Trophoblast cell (in vitro differentiated cells and primary cell): ENCODE measurements at regions not wholly inside any gene's neighbourhood (a gene's known extent, or its start where the extent isn't known, plus 50 kb on each side); places are given as distances from the start of the nearest gene placed in this dataset.

Experiments used
- DNase-seq, 2 donors: peaks; one replicate each; pipeline ENCODE4 v3.0.0-alpha.2; 2016
- H2AFZ ChIP-seq: 2 replicates; pipeline ENCODE4 v1.6.1; 2013; ENCODE audit warnings: low read length, moderate library complexity, mild to moderate bottlenecking; ENCODE audit not compliant: insufficient read depth, poor library complexity
- H2AK5ac ChIP-seq: 2 replicates; pipeline ENCODE4 v1.6.1; 2013; ENCODE audit warnings: mild to moderate bottlenecking, low read length
- H2BK120ac ChIP-seq: 2 replicates; pipeline ENCODE4 v1.6.1; 2013; ENCODE audit warnings: low read length, mild to moderate bottlenecking, moderate library complexity; ENCODE audit not compliant: insufficient read depth, poor library complexity
- H2BK12ac ChIP-seq: 2 replicates; pipeline ENCODE4 v1.6.1; 2013; ENCODE audit warnings: mild to moderate bottlenecking, low read length, moderate library complexity
- H2BK5ac ChIP-seq: 2 replicates; pipeline ENCODE4 v1.6.1; 2013; ENCODE audit warnings: low read length, low read depth, moderate library complexity, mild to moderate bottlenecking; ENCODE audit not compliant: poor library complexity
- H3K14ac ChIP-seq: 2 replicates; pipeline ENCODE4 v1.6.1; 2013; ENCODE audit warnings: mild to moderate bottlenecking, low read length
- H3K18ac ChIP-seq: 2 replicates; pipeline ENCODE4 v1.6.1; 2013; ENCODE audit warnings: mild to moderate bottlenecking, low read length
- H3K23ac ChIP-seq: 2 replicates; pipeline ENCODE4 v1.6.1; 2013; ENCODE audit warnings: low read length
- H3K27ac ChIP-seq: 2 replicates; pipeline ENCODE4 v1.5.1; 2013; ENCODE audit warnings: low read depth, mild to moderate bottlenecking, inconsistent platforms, low read length, moderate library complexity
- H3K27me3 ChIP-seq: 2 replicates; pipeline ENCODE4 v1.6.1; 2013; ENCODE audit warnings: inconsistent platforms, mild to moderate bottlenecking, low read length, moderate library complexity; ENCODE audit not compliant: insufficient read depth
- H3K36me3 ChIP-seq, 2 experiments: 1 replicate in 1 of 2; 2 replicates in 1 of 2; pipeline ENCODE4 v1.6.1; 2013; ENCODE audit warnings: low read length in 2 of 2, mild to moderate bottlenecking in 2 of 2, moderate library complexity in 1 of 2; ENCODE audit not compliant: insufficient read depth in 2 of 2, control insufficient read depth in 1 of 2
- H3K4ac ChIP-seq: 2 replicates; pipeline ENCODE4 v1.6.1; 2013; ENCODE audit warnings: low read depth, mild to moderate bottlenecking, low read length, moderate library complexity
- H3K4me1 ChIP-seq, 2 experiments: 1 replicate in 1 of 2; 2 replicates in 1 of 2; pipeline ENCODE4 v1.6.1; 2013; ENCODE audit warnings: low read length in 2 of 2, mild to moderate bottlenecking in 2 of 2, moderate library complexity in 1 of 2; ENCODE audit not compliant: insufficient read depth in 2 of 2, control insufficient read depth in 1 of 2
- H3K4me2 ChIP-seq: 2 replicates; pipeline ENCODE4 v1.6.1; 2013; ENCODE audit warnings: inconsistent platforms, mild to moderate bottlenecking, low read length, moderate library complexity
- H3K4me3 ChIP-seq: 2 replicates; pipeline ENCODE4 v1.5.1; 2013; ENCODE audit warnings: mild to moderate bottlenecking, low read depth, low read length, inconsistent platforms
- H3K79me1 ChIP-seq: one replicate; pipeline ENCODE4 v1.6.1; 2013; ENCODE audit warnings: low read length
- H3K79me2 ChIP-seq: 2 replicates; pipeline ENCODE4 v1.6.1; 2013; ENCODE audit warnings: low read length, mild to moderate bottlenecking; ENCODE audit not compliant: control insufficient read depth, insufficient read depth, poor library complexity
- H3K9ac ChIP-seq: 2 replicates; pipeline ENCODE4 v1.6.1; 2013; ENCODE audit warnings: mild to moderate bottlenecking, low read length
- H3K9me3 ChIP-seq: 2 replicates; pipeline ENCODE4 v1.6.1; 2013; ENCODE audit warnings: low read depth, mild to moderate bottlenecking, control low read depth, inconsistent platforms, low read length; ENCODE audit not compliant: insufficient read depth
- H4K12ac ChIP-seq: 2 replicates; pipeline ENCODE4 v1.6.1; 2013; ENCODE audit warnings: low read depth, mild to moderate bottlenecking, low read length, moderate library complexity
- H4K8ac ChIP-seq: 2 replicates; pipeline ENCODE4 v1.6.1; 2013; ENCODE audit warnings: low read depth, mild to moderate bottlenecking, low read length, moderate library complexity
- H4K91ac ChIP-seq: one replicate; pipeline ENCODE4 v1.6.1; 2013; ENCODE audit warnings: low read depth, mild to moderate bottlenecking, low read length, moderate library complexity
- WGBS: extraction: QIAGEN DNeasy Blood & Tissue Kit; methylation state at CpG from one replicate; pipeline ENCODE4 v1.1.7; 2013; ENCODE audit warnings: missing lambda C conversion rate; ENCODE audit not compliant: insufficient read length, insufficient coverage; ENCODE audit errors: extremely low coverage; 5-methylcytosine and 5-hydroxymethylcytosine counted together

DNA sequence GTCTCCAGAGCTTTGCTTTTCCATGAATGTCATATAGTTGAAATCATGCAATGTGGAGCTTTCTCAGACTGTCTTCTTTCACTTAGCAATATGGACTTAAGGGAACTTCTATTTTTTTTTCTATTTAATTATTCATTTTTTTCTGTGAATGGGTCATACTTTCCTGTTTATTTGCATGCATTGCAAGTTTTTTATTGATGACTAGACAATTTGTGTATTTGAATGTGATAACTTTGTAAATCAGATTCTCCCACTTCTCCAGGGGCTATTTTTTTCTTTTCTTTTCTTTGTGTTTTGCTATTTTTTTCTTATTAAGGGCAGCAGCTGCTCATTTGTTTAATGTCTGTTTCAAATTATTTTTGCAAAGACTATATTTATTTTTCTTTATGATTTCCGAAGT is 1019.8 kb upstream of the ATXN7L3B start:
- no peaks in the 10 kb centered on the region for H3K79me2 ChIP-seq
- no peak overlapping the region for H2AFZ ChIP-seq
- no peaks in the 10 kb centered on the region for H3K27me3 ChIP-seq
- H2BK120ac ChIP-seq = no peak overlapping the region
- no peak for DNase-seq
- H4K91ac ChIP-seq = no peak overlapping the region
- no peak overlapping the region for H2BK12ac ChIP-seq
- no peak overlapping the region for H2AK5ac ChIP-seq
- H3K36me3 ChIP-seq = no peaks in the 10 kb centered on the region
- H3K14ac ChIP-seq = no peak overlapping the region
- no peak overlapping the region for H2BK5ac ChIP-seq
- H3K23ac ChIP-seq = no peak overlapping the region
- H4K12ac ChIP-seq = no peak overlapping the region
- H3K9ac ChIP-seq = no peak overlapping the region
- H3K9me3 ChIP-seq = no peaks in the 10 kb centered on the region
- no peaks in the 10 kb centered on the region for H3K79me1 ChIP-seq
- no peak overlapping the region for H4K8ac ChIP-seq
- H3K4me3 ChIP-seq = no peak overlapping the region
- no peak overlapping the region for H3K18ac ChIP-seq
- no peak overlapping the region for H3K4ac ChIP-seq
- no peaks in the 10 kb centered on the region for H3K4me1 ChIP-seq
- H3K27ac ChIP-seq = no peak overlapping the region
- no peak overlapping the region for H3K4me2 ChIP-seq
- WGBS = no CpG with 5 or more reads among the region's 1 CpG

GRCh38 chr12:73529231-73529630 is 1008.4 kb upstream of the ATXN7L3B start:
- Histone ChIP-seq H3K4ac (no peak overlapping the region), H2BK120ac (no peak overlapping the region), H3K14ac (no peak overlapping the region), H3K27me3 (no peaks in the 10 kb centered on the region), H3K4me3 (no peak overlapping the region), H2AFZ (no peak overlapping the region), H4K91ac (no peak overlapping the region), H4K12ac (no peak overlapping the region), H2BK12ac (no peak overlapping the region), H4K8ac (no peak overlapping the region), H3K36me3 (no peaks in the 10 kb centered on the region), H3K4me1 (no peaks in the 10 kb centered on the region), H3K23ac (no peak overlapping the region), H3K27ac (no peak overlapping the region), H3K18ac (no peak overlapping the region), H3K79me2 (no peaks in the 10 kb centered on the region), H3K9ac (no peak overlapping the region), H2BK5ac (no peak overlapping the region), H3K79me1 (no peaks in the 10 kb centered on the region), H2AK5ac (no peak overlapping the region), H3K4me2 (no peak overlapping the region), H3K9me3 (no peaks in the 10 kb centered on the region)
- DNase-seq = no peak
- WGBS = no CpG with 5 or more reads among the region's 1 CpG

GRCh38 chr12:73529954-73530353 is 1007.7 kb upstream of the ATXN7L3B start:
- Histone ChIP-seq H3K9ac (no peak overlapping the region), H3K14ac (no peak overlapping the region), H3K4me1 (no peaks in the 10 kb centered on the region), H2BK120ac (no peak overlapping the region), H3K27me3 (no peaks in the 10 kb centered on the region), H2BK12ac (no peak overlapping the region), H4K12ac (no peak overlapping the region), H3K9me3 (no peaks in the 10 kb centered on the region), H4K8ac (no peak overlapping the region), H2AFZ (no peak overlapping the region), H3K4me2 (no peak overlapping the region), H2BK5ac (no peak overlapping the region), H3K18ac (no peak overlapping the region), H3K23ac (no peak overlapping the region), H3K4ac (no peak overlapping the region), H4K91ac (no peak overlapping the region), H3K36me3 (no peaks in the 10 kb centered on the region), H3K27ac (no peak overlapping the region), H3K4me3 (no peak overlapping the region), H3K79me2 (no peaks in the 10 kb centered on the region), H2AK5ac (no peak overlapping the region), H3K79me1 (no peaks in the 10 kb centered on the region)
- no peak for DNase-seq

- no peak overlapping the region for H2BK5ac ChIP-seq
- no peak overlapping the region for H2BK120ac ChIP-seq
- no peak overlapping the region for H3K4me3 ChIP-seq
- no peaks in the 10 kb centered on the region for H3K79me2 ChIP-seq
- H3K4me2 ChIP-seq = no peak overlapping the region
- H3K18ac ChIP-seq = no peak overlapping the region
- H3K27ac ChIP-seq = no peak overlapping the region
- H3K23ac ChIP-seq = no peak overlapping the region
- no peak overlapping the region for H2AFZ ChIP-seq
- no peak overlapping the region for H3K9ac ChIP-seq
- H3K14ac ChIP-seq = no peak overlapping the region
- no peak overlapping the region for H3K4ac ChIP-seq
- H4K8ac ChIP-seq = no peak overlapping the region
- no peaks in the 10 kb centered on the region for H3K36me3 ChIP-seq
- H2AK5ac ChIP-seq = no peak overlapping the region
- DNase-seq = no peak
- no peak overlapping the region for H4K12ac ChIP-seq
- H2BK12ac ChIP-seq = no peak overlapping the region
- no peaks in the 10 kb centered on the region for H3K9me3 ChIP-seq
- no peaks in the 10 kb centered on the region for H3K4me1 ChIP-seq
- H4K91ac ChIP-seq = no peak overlapping the region
- no peaks in the 10 kb centered on the region for H3K27me3 ChIP-seq
- no peaks in the 10 kb centered on the region for H3K79me1 ChIP-seq
These were observed 1005.9 kb upstream of the ATXN7L3B start for GRCh38 chr12:73531752-73532151.

DNA sequence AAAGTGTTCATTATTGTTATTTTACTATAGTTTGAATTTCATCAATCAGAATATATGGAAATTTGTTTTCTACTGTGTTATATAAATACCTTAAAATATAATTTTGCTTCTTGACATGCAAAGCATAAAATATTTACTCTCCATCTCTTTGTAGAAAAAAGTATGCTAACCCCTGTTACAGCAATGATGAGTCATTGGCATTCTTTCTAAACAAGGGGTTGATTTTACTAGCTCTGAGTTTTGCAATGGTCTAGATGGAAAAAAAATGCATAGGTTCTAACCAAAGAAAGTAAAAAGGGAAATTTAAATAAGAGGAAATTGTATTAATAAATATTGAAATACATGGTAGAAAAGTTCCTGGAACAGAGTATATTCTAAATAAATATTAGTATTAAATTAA is 990.2 kb upstream of the ATXN7L3B start:
- no peak overlapping the region for H4K8ac ChIP-seq
- no peaks in the 10 kb centered on the region for H3K27me3 ChIP-seq
- no peak overlapping the region for H2AFZ ChIP-seq
- H3K4me2 ChIP-seq = no peak overlapping the region
- no peak overlapping the region for H2BK5ac ChIP-seq
- no peak overlapping the region for H3K18ac ChIP-seq
- no peak overlapping the region for H2BK12ac ChIP-seq
- no peak overlapping the region for H3K14ac ChIP-seq
- DNase-seq = peak in 1 of 2 donors; percentile 1
- no peak overlapping the region for H3K23ac ChIP-seq
- no peak overlapping the region for H3K4me3 ChIP-seq
- no peak overlapping the region for H4K12ac ChIP-seq
- no peaks in the 10 kb centered on the region for H3K36me3 ChIP-seq
- no peak overlapping the region for H3K4ac ChIP-seq
- H3K27ac ChIP-seq = no peak overlapping the region
- H2BK120ac ChIP-seq = no peak overlapping the region
- no peaks in the 10 kb centered on the region for H3K79me2 ChIP-seq
- no peaks in the 10 kb centered on the region for H3K4me1 ChIP-seq
- no peak overlapping the region for H3K9ac ChIP-seq
- H3K79me1 ChIP-seq = no peaks in the 10 kb centered on the region
- H3K9me3 ChIP-seq = no peaks in the 10 kb centered on the region
- H4K91ac ChIP-seq = no peak overlapping the region
- H2AK5ac ChIP-seq = no peak overlapping the region
